IPS-18a (cell line): ENCODE measurements at regions not wholly inside any gene's neighbourhood (a gene's known extent, or its start where the extent isn't known, plus 50 kb on each side); places are given as distances from the start of the nearest gene placed in this dataset.
"Not testable (repeated sequence)": the region's sequence is repeated elsewhere in the genome, so short reads cannot be mapped to it uniquely, and the experiment has no call there.

ENCODE experiments used
- H3K27ac ChIP-seq: one replicate; pipeline ENCODE4 v1.5.1; 2013; ENCODE audit warnings: low read length
- H3K27me3 ChIP-seq: one replicate; pipeline ENCODE4 v1.6.1; 2013; ENCODE audit warnings: mild to moderate bottlenecking, low read length; ENCODE audit not compliant: control insufficient read depth, insufficient read depth
- H3K36me3 ChIP-seq: one replicate; pipeline ENCODE4 v1.6.1; 2013; ENCODE audit warnings: low read depth, low read length; ENCODE audit not compliant: control insufficient read depth
- H3K4me1 ChIP-seq: one replicate; pipeline ENCODE4 v1.6.1; 2013; ENCODE audit warnings: low read depth, low read length; ENCODE audit not compliant: control insufficient read depth
- H3K4me3 ChIP-seq: one replicate; pipeline ENCODE4 v1.5.1; 2013; ENCODE audit warnings: low read length
- H3K9ac ChIP-seq: one replicate; pipeline ENCODE4 v1.6.1; 2013; ENCODE audit warnings: mild to moderate bottlenecking, low read length, moderate library complexity
- H3K9me3 ChIP-seq: one replicate; pipeline ENCODE4 v1.6.1; 2013; ENCODE audit warnings: low read depth, low read length; ENCODE audit not compliant: control insufficient read depth

DNA sequence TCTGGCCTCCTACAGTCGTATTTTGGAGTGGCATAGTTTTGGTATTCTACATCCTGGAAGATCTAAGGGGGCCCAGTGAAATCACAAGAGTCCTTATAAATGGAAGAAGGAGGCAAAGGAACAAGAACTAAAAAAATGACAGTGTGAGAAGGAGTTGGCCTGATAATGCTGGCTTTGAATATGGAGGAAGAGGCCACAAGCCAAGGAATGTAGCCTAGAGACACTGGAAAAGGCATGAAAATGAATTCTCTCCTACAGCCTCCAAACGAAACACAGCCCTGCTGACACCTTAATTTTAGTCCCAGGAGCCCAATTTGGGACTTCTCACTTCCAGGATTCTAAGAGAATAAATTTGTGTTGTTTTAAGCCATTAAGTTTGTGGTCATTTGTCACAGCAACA is 54.6 kb upstream of the LIPC start:
- Histone ChIP-seq H3K9me3 (peaks cover 7% of the 10 kb centered on the region), H3K9ac (no peak overlapping the region), H3K4me3 (no peak overlapping the region), H3K27ac (no peak overlapping the region), H3K4me1 (no peaks in the 10 kb centered on the region), H3K36me3 (no peaks in the 10 kb centered on the region), H3K27me3 (no peaks in the 10 kb centered on the region)

DNA sequence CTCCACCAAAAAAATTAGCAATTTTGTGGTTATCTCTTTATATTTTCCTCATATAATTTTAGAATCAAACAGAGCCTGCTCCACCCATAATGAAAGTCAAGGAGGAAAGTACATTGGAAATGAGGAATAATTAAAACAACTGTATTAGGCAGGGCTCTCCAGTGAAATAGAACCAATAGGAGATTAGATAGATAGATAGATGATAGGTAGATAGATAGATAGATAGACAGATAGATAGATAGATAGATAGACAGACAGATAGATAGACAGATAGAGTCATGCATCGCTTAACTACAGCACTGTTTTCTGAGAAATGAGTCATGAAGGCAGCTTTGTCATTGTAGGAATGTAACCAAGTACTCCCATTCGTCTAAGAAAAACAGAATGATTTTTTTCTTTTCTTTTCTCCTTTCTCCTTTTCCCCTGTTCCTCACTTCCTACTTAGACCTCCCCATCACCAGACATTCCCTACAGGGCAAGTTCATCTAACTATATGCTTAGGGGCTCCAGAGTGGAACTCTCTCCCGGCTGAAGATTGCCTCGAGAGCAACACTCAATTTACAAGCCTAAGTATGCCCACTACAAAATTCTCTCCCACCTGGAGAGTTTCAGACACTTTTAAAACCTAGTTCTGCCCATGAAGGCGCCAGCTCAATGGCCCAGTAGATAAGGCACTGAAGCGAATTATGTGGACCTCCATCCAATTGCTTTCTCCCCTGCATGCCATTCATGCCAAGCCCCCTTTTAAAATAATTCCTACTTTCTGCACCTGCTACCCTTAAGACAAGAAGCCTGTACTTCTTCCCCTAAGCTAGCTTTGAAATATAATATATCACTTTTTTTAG is 53.3 kb upstream of the LIPC start:
- no peaks in the 10 kb centered on the region for H3K9me3 ChIP-seq
- H3K4me3 ChIP-seq = no peak overlapping the region
- no peak overlapping the region for H3K9ac ChIP-seq
- H3K4me1 ChIP-seq = peaks cover 5% of the 10 kb centered on the region
- no peaks in the 10 kb centered on the region for H3K36me3 ChIP-seq
- H3K27me3 ChIP-seq = no peaks in the 10 kb centered on the region
- H3K27ac ChIP-seq = no peak overlapping the region

DNA sequence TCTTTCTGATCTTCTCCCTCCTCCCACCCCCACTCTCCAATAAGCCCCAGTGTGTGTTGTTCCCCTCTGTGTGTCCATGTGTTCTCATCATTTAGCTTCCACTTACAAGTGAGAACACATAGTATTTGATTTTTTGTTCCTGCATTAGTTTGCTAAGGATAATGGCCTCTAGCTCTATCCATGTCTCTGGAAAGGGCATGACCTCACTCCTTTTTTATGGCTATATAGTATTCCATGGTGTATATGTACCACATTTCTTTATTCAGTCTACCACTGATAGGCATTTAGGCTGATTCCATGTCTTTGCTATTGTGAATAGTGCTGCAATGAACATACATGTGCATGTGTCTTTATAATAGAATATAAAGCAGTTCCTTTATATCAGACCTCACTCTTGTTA is 52.3 kb upstream of the LIPC start:
- H3K9me3 ChIP-seq, H3K9ac ChIP-seq, H3K4me3 ChIP-seq, H3K36me3 ChIP-seq, H3K27ac ChIP-seq, H3K27me3 ChIP-seq: not testable (repeated sequence)
- H3K4me1 ChIP-seq = peaks cover 11% of the 10 kb centered on the region

DNA sequence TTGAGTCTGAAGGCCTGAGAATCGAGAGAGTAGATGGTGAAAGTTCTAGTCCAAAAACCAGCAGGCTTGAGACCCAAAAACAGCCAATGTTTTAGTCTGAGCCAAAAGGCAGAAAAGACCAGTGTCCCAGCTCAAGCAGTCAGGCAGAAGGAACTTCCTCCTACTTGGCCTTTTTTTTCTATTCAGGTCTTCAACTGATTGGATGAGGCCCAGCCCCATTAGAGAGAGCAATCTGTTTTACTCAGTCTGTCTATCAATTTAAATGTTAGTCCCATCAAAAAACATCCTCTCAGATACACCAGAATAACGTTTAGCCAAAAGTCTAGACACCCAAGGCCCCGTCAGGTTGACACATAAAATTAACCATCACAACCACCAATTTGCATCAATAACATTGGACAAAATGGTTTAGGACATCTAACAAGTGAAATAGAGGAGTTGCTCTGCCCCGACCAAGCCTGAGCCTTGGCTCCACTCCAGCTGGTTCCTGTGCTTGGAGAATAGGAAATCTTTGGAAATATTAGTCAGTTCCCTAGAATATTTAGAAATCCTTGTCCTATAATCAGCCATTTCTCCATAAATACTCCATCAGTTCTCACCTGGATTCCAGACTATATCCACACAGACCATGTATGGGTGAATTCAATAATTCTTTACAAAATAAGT is 51.4 kb upstream of the LIPC start:
- H3K36me3 ChIP-seq = no peaks in the 10 kb centered on the region
- no peaks in the 10 kb centered on the region for H3K9me3 ChIP-seq
- no peaks in the 10 kb centered on the region for H3K27me3 ChIP-seq

DNA sequence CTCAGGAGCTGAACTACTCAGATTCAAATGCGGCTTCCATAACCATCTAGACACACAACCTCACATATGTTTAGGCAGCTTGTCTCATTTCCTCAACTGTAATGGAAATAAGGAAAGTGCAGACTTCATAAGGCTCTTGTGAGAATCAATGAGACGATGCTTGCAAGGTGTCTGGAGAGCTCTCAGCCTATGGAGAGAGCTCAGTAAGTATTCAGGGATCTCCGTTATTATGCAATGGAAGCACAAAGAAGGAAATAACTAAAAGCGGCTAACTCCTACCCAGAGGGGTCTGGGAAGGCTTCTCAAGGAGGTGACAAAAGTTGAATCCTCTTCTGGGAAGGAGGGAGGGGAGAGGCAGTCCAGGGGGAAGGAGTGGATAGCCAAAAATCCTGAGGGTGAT is 50.1 kb upstream of the LIPC start:
- no peak overlapping the region for H3K4me3 ChIP-seq
- H3K9ac ChIP-seq = no peak overlapping the region
- no peaks in the 10 kb centered on the region for H3K27me3 ChIP-seq
- H3K4me1 ChIP-seq = peaks cover 11% of the 10 kb centered on the region
- no peak overlapping the region for H3K27ac ChIP-seq
- H3K9me3 ChIP-seq = no peaks in the 10 kb centered on the region
- H3K36me3 ChIP-seq = no peaks in the 10 kb centered on the region

More for the DNA sequence above, 51.4 kb upstream of the LIPC start:
- Histone ChIP-seq H3K4me1 (peaks cover 11% of the 10 kb centered on the region), H3K9ac (no peak overlapping the region), H3K27ac (no peak overlapping the region), H3K4me3 (no peak overlapping the region)
